ENCODE measurements at regions not wholly inside any gene's neighbourhood (a gene's known extent, or its start where the extent isn't known, plus 50 kb on each side); places are given as distances from the start of the nearest gene placed in this dataset.

- Histone ChIP-seq H3K9me3 (ENCODE audit: control insufficient read depth, low read depth, low read length) (no peaks in the 10 kb centered on the region), H4K8ac (replicated peaks; ENCODE audit: insufficient read length, low read depth, low read length) (no peak overlapping the region), H3K27me3 (ENCODE audit: insufficient read depth, low read length) (no peaks in the 10 kb centered on the region), H3T11ph (ENCODE audit: low read length) (no peak overlapping the region), H2BK5ac (ENCODE audit: insufficient read length, low read length) (no peak overlapping the region), H2BK20ac (ENCODE audit: low read depth, low read length, poor library complexity, severe bottlenecking) (no peak overlapping the region), H3K27ac (ENCODE audit: insufficient read length, low read depth, low read length) (no peak overlapping the region), H3K79me2 (ENCODE audit: insufficient read depth, low read length) (no peaks in the 10 kb centered on the region), H3K4me2 (ENCODE audit: insufficient read depth, insufficient read length, low read length) (no peak overlapping the region), H4K20me1 (ENCODE audit: control insufficient read depth, insufficient read depth, insufficient read length) (no peaks in the 10 kb centered on the region), H3K79me1 (ENCODE audit: insufficient read depth, low read depth, low read length, poor library complexity, severe bottlenecking) (no peaks in the 10 kb centered on the region), H3K14ac (ENCODE audit: insufficient read depth, low read length) (no peak overlapping the region), H2BK120ac (ENCODE audit: low read depth, low read length, poor library complexity, severe bottlenecking) (no peak overlapping the region), H3K4ac (ENCODE audit: low read depth, low read length) (no peak overlapping the region), H2AFZ (ENCODE audit: low read length) (no peak overlapping the region), H3K23me2 (ENCODE audit: insufficient read length, low read depth, low read length, poor library complexity, severe bottlenecking) (no peaks in the 10 kb centered on the region), H4K91ac (ENCODE audit: insufficient read length, low read depth, low read length) (no peak overlapping the region), H3K23ac (ENCODE audit: insufficient read length, low read depth, low read length) (no peak overlapping the region), H4K5ac (ENCODE audit: insufficient read length, low read depth, low read length) (no peak overlapping the region), H2AK5ac (ENCODE audit: insufficient read length, low read length) (no peak overlapping the region), H3K9ac (ENCODE audit: extremely low read depth, insufficient read length, low read length) (no peak overlapping the region), H2BK15ac (ENCODE audit: low read depth, low read length) (no peak overlapping the region), H2BK12ac (ENCODE audit: insufficient read length, low read depth, low read length) (no peak overlapping the region), H3K4me1 (ENCODE audit: insufficient read depth, low read length) (no peaks in the 10 kb centered on the region), H3K18ac (ENCODE audit: insufficient read length, low read depth, low read length) (no peak overlapping the region), H3K56ac (ENCODE audit: insufficient read length, low read depth, low read length) (no peak overlapping the region)
- no peak for DNase-seq
- Mint-ChIP-seq H3K36me3 (ENCODE audit: insufficient read depth in 1 of 3, low read depth in 3 of 3) (no peaks in the 10 kb centered on the region; a peak in 2 of 7 replicates), H3K27me3 (ENCODE audit: low read depth) (no peaks in the 10 kb centered on the region), H3K27ac (no peak overlapping the region), H3K9me3 (no peaks in the 10 kb centered on the region), H3K4me1 (no peaks in the 10 kb centered on the region; a peak in 1 of 4 replicates), H3K4me3 (no peak overlapping the region)
- no CpG with 5 or more reads among the region's 1 CpG for WGBS (ENCODE audit: extremely low coverage, insufficient read length, low lambda C conversion rate)
- TF ChIP-seq CTCF (conservative IDR thresholded peaks at IDR 0.05): no peak
Observed at GRCh38 chr11:98062714-98063113, 958.0 kb upstream of the CNTN5 start.
